ENCODE measurements at regions not wholly inside any gene's neighbourhood (a gene's known extent, or its start where the extent isn't known, plus 50 kb on each side); places are given as distances from the start of the nearest gene placed in this dataset.

DNA sequence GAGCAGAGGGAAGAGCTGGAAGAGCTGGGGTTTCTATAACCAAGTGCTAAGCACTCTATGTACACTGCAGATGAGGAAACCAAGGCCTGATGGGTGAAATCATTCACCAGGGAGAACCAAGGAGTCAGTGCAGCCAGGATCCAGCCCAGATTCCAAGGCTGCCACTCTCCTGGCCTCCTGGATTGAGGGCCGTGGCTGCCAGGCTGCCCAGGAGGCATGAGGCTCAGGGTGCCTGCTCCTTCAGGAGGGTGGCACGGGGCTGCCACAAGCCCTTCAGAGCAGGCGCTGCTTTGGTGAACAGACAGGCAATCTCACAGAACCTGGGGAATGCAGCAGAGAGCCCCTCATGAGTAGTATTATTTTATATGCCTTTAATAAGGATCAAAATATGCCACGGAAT lies 293.7 kb upstream of the HDAC4 start:
- Histone ChIP-seq H3K27me3 (ENCODE audit: control insufficient read depth, insufficient read depth, low read length) (no peaks in the 10 kb centered on the region), H3K4me1 (ENCODE audit: control insufficient read depth, insufficient read depth, low read length) (peaks cover 8% of the 10 kb centered on the region), H3K9me3 (ENCODE audit: control insufficient read depth, insufficient read depth, low read length) (no peaks in the 10 kb centered on the region), H3K36me3 (ENCODE audit: control insufficient read depth, insufficient read depth, low read length) (no peaks in the 10 kb centered on the region), H3K27ac (ENCODE audit: low read length) (no peak overlapping the region), H3K4me3 (ENCODE audit: low read length) (no peak overlapping the region)
- intact Hi-C loops (cut with micrococcal nuclease) = no loop called here
- no peak overlapping the region for H3K4me3 Mint-ChIP-seq
- H3K27ac Mint-ChIP-seq = no peak overlapping the region
- peaks cover 15 to 25% of the 10 kb centered on the region in 2 donors for H3K27me3 Mint-ChIP-seq (ENCODE audit: low read depth in 2 of 2)
- no peaks in the 10 kb centered on the region for H3K36me3 Mint-ChIP-seq
- DNase-seq (no peak), ATAC-seq (no peak)
- TF ChIP-seq CTCF (IDR thresholded peaks at IDR 0.05) = no peak
- no peaks in the 10 kb centered on the region for H3K9me3 Mint-ChIP-seq
- H3K4me1 Mint-ChIP-seq = peaks cover 9 to 11% of the 10 kb centered on the region in 2 donors
- WGBS (ENCODE audit: insufficient coverage) = 78% methylated on average over 4 of the region's 4 CpGs

GRCh38 chr2:239693761-239694415 lies 293.1 kb upstream of the HDAC4 start:
- no peak overlapping the region for H3K4me3 Mint-ChIP-seq
- 85% methylated on average over 9 of the region's 9 CpGs for WGBS (ENCODE audit: insufficient coverage)
- ATAC-seq = no peak
- Histone ChIP-seq H3K4me1 (ENCODE audit: control insufficient read depth, insufficient read depth, low read length) (peaks cover 8% of the 10 kb centered on the region), H3K27ac (ENCODE audit: low read length) (no peak overlapping the region), H3K4me3 (ENCODE audit: low read length) (no peak overlapping the region), H3K9me3 (ENCODE audit: control insufficient read depth, insufficient read depth, low read length) (no peaks in the 10 kb centered on the region), H3K36me3 (ENCODE audit: control insufficient read depth, insufficient read depth, low read length) (no peaks in the 10 kb centered on the region), H3K27me3 (ENCODE audit: control insufficient read depth, insufficient read depth, low read length) (no peaks in the 10 kb centered on the region)
- peaks cover 9 to 11% of the 10 kb centered on the region in 2 donors for H3K4me1 Mint-ChIP-seq
- DNase-seq = no peak
- H3K36me3 Mint-ChIP-seq = no peaks in the 10 kb centered on the region
- H3K27me3 Mint-ChIP-seq (ENCODE audit: low read depth in 2 of 2) = peaks cover 15 to 25% of the 10 kb centered on the region in 2 donors
- H3K27ac Mint-ChIP-seq = no peak overlapping the region
- intact Hi-C loops (cut with micrococcal nuclease) = no loop called here
- H3K9me3 Mint-ChIP-seq = no peaks in the 10 kb centered on the region
- TF ChIP-seq CTCF (IDR thresholded peaks at IDR 0.05) = no peak

DNA sequence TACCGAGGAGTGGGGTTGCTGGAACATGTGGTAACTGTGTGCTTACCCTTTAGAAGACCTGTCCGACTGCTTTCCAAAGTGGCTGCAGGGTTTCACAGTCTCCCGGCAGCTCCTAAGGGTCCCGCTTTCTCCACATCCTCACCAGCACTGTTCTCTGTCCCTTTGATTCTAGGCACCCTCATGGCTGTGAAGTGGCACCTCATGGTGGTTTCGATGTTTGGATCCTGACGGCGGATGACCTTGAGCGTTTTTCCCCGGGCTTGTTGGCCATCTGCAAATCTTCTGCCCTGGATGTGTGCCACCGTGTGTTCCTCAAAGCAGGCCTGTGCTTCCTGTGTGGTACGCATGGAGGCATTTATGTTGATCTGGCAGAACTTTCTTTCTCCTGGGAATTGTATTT lies 292.5 kb upstream of the HDAC4 start:
- H3K27me3 ChIP-seq (ENCODE audit: control insufficient read depth, insufficient read depth, low read length) = no peaks in the 10 kb centered on the region
- no peaks in the 10 kb centered on the region for H3K36me3 ChIP-seq (ENCODE audit: control insufficient read depth, insufficient read depth, low read length)
- H3K4me3 ChIP-seq (ENCODE audit: low read length) = no peak overlapping the region
- H3K27me3 Mint-ChIP-seq (ENCODE audit: low read depth in 2 of 2) = peaks cover 19 to 31% of the 10 kb centered on the region in 2 donors
- 93% methylated on average over 11 of the region's 11 CpGs for WGBS (ENCODE audit: insufficient coverage)
- no peaks in the 10 kb centered on the region for H3K9me3 ChIP-seq (ENCODE audit: control insufficient read depth, insufficient read depth, low read length)
- DNase-seq = no peak
- no peak overlapping the region for H3K27ac Mint-ChIP-seq
- no peaks in the 10 kb centered on the region for H3K9me3 Mint-ChIP-seq
- H3K36me3 Mint-ChIP-seq = no peaks in the 10 kb centered on the region
- peaks cover 9 to 11% of the 10 kb centered on the region in 2 donors for H3K4me1 Mint-ChIP-seq
- peaks cover 8% of the 10 kb centered on the region for H3K4me1 ChIP-seq (ENCODE audit: control insufficient read depth, insufficient read depth, low read length)
- no peak for ATAC-seq
- no peak overlapping the region for H3K4me3 Mint-ChIP-seq
- no peak for TF ChIP-seq CTCF (IDR thresholded peaks at IDR 0.05)
- no peak overlapping the region for H3K27ac ChIP-seq (ENCODE audit: low read length)
- intact Hi-C loops (cut with micrococcal nuclease) = no loop called here

DNA sequence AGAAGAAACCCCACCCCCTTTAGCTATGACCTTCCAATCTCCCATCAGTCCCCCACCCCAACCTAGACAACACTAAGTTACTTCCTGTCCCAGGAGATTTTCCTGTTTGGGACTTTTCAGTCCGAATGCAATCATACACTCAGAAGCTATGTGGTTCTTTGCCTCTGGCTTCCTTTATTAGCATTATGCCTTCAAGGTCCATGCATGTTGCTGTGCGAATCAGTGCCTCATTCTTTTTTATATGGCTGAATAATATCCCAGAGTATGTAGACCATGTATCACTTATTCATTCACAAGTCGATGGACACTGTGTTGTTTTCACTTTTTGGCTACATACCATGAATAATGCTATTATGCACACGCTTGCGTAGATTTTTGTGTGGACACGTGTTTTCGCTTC lies 292.1 kb upstream of the HDAC4 start:
- Histone ChIP-seq H3K36me3 (ENCODE audit: control insufficient read depth, insufficient read depth, low read length) (no peaks in the 10 kb centered on the region), H3K9me3 (ENCODE audit: control insufficient read depth, insufficient read depth, low read length) (no peaks in the 10 kb centered on the region), H3K4me1 (ENCODE audit: control insufficient read depth, insufficient read depth, low read length) (peaks cover 8% of the 10 kb centered on the region), H3K27me3 (ENCODE audit: control insufficient read depth, insufficient read depth, low read length) (no peaks in the 10 kb centered on the region), H3K4me3 (ENCODE audit: low read length) (no peak overlapping the region), H3K27ac (ENCODE audit: low read length) (no peak overlapping the region)
- WGBS (ENCODE audit: insufficient coverage) = 92% methylated on average over 7 of the region's 7 CpGs
- H3K36me3 Mint-ChIP-seq = no peaks in the 10 kb centered on the region
- no peak for TF ChIP-seq CTCF (IDR thresholded peaks at IDR 0.05)
- DNase-seq (no peak), ATAC-seq (no peak)
- no peak overlapping the region for H3K4me3 Mint-ChIP-seq
- peaks cover 9 to 11% of the 10 kb centered on the region in 2 donors for H3K4me1 Mint-ChIP-seq
- intact Hi-C loops (cut with micrococcal nuclease) = no loop called here
- H3K27me3 Mint-ChIP-seq (ENCODE audit: low read depth in 2 of 2) = peaks cover 19 to 35% of the 10 kb centered on the region in 2 donors
- H3K9me3 Mint-ChIP-seq = no peaks in the 10 kb centered on the region
- no peak overlapping the region for H3K27ac Mint-ChIP-seq
